COLO668 (cell line): ENCODE measurements at regions not wholly inside any gene's neighbourhood (a gene's known extent, or its start where the extent isn't known, plus 50 kb on each side); places are given as distances from the start of the nearest gene placed in this dataset.

Experiments
- DNase-seq: peaks from one replicate; lab custom pipeline; 2025; ENCODE audit not compliant: unreplicated experiment; lab: John Stamatoyannopoulos, UW

- no peak for DNase-seq
Observed at GRCh38 chr5:110917161-110917875, 154.2 kb upstream of the TSLP start.

- DNase-seq: no peak
Observed at GRCh38 chr5:110918683-110919082, 152.8 kb upstream of the TSLP start.

- no peak for DNase-seq
Observed at GRCh38 chr5:110923971-110924370, 147.5 kb upstream of the TSLP start.

GRCh38 chr5:110925398-110925797 is 146.1 kb upstream of the TSLP start:
- DNase-seq: no peak

- DNase-seq: no peak
Observed at GRCh38 chr5:110925916-110926315, 145.6 kb upstream of the TSLP start.

GRCh38 chr5:110932755-110933488 is 138.6 kb upstream of the TSLP start:
- DNase-seq: no peak

GRCh38 chr5:110940136-110940535 is 131.4 kb upstream of the TSLP start:
- no peak for DNase-seq

- DNase-seq: no peak
Observed at GRCh38 chr5:110945874-110946436, 125.6 kb upstream of the TSLP start.

GRCh38 chr5:110951373-110951791 is 120.1 kb upstream of the TSLP start:
- DNase-seq: no peak

- peak; percentile 31 for DNase-seq
Observed at GRCh38 chr5:110956280-110956912, 115.1 kb upstream of the TSLP start.

GRCh38 chr5:110956913-110957813 is 114.3 kb upstream of the TSLP start:
- DNase-seq: no peak

GRCh38 chr5:110957934-110958333 is 113.6 kb upstream of the TSLP start:
- DNase-seq: no peak

GRCh38 chr5:110963495-110963894 is 108.0 kb upstream of the TSLP start:
- no peak for DNase-seq

- no peak for DNase-seq
Observed at GRCh38 chr5:110965773-110966581, 105.5 kb upstream of the TSLP start.

GRCh38 chr5:110968246-110969005 is 103.1 kb upstream of the TSLP start:
- DNase-seq: no peak

GRCh38 chr5:110969502-110969901 is 102.0 kb upstream of the TSLP start:
- DNase-seq: no peak

GRCh38 chr5:110973510-110973909 is 98.0 kb upstream of the TSLP start:
- no peak for DNase-seq

GRCh38 chr5:110977915-110978314 is 93.6 kb upstream of the TSLP start:
- no peak for DNase-seq

- DNase-seq: peak; percentile 0
Observed at GRCh38 chr5:110985882-110986281, 85.6 kb upstream of the TSLP start.
